HEK293 (cell line): ENCODE measurements at regions not wholly inside any gene's neighbourhood (a gene's known extent, or its start where the extent isn't known, plus 50 kb on each side); places are given as distances from the start of the nearest gene placed in this dataset.

Experiments used
- BCL11A ChIP-seq: fragments of 450-650 bp; formaldehyde crosslinking; IDR thresholded peaks from 2 replicates; pipeline ENCODE4 v1.5.1; 2016; ENCODE audit warnings: low read depth, missing biosample characterization, missing genetic modification characterization
- CTCF ChIP-seq: fragments of 450-650 bp; formaldehyde crosslinking; IDR thresholded peaks from 2 replicates; pipeline ENCODE4 v1.5.1; 2016; ENCODE audit warnings: missing biosample characterization, missing genetic modification characterization
- ZNF10 ChIP-seq: fragments of 450-650 bp; formaldehyde crosslinking; IDR thresholded peaks from 2 replicates; pipeline ENCODE4 v1.5.1; 2017; ENCODE audit warnings: missing biosample characterization, missing genetic modification characterization
- ZNF174 ChIP-seq: fragments of 450-650 bp; formaldehyde crosslinking; IDR thresholded peaks from 2 replicates; pipeline ENCODE4 v1.5.0; 2017; ENCODE audit warnings: missing biosample characterization, mild to moderate bottlenecking, missing genetic modification characterization
- ZNF473 ChIP-seq: fragments of 450-650 bp; formaldehyde crosslinking; IDR thresholded peaks from 2 replicates; pipeline ENCODE4 v1.5.1; 2017; ENCODE audit warnings: missing biosample characterization, missing genetic modification characterization
- ZNF610 ChIP-seq: fragments of 450-650 bp; formaldehyde crosslinking; IDR thresholded peaks from 2 replicates; pipeline ENCODE4 v1.5.1; 2016; ENCODE audit warnings: missing biosample characterization, missing genetic modification characterization, borderline replicate concordance
- ZNF626 ChIP-seq: fragments of 450-650 bp; sonication (Bioruptor Pico); formaldehyde crosslinking; IDR thresholded peaks from 2 replicates; pipeline ENCODE4 v1.5.1; 2018; ENCODE audit warnings: missing biosample characterization, missing genetic modification characterization, inconsistent platforms
- ZNF664 ChIP-seq: fragments of 450-650 bp; formaldehyde crosslinking; IDR thresholded peaks from 2 replicates; pipeline ENCODE4 v1.5.1; 2016; ENCODE audit warnings: missing biosample characterization, missing genetic modification characterization
- ZNF830 ChIP-seq: fragments of 450-650 bp; IDR thresholded peaks from 2 replicates; pipeline ENCODE4 v1.5.0; 2018; ENCODE audit warnings: missing biosample characterization, missing genetic modification characterization, low read depth, mild to moderate bottlenecking, moderate library complexity

DNA sequence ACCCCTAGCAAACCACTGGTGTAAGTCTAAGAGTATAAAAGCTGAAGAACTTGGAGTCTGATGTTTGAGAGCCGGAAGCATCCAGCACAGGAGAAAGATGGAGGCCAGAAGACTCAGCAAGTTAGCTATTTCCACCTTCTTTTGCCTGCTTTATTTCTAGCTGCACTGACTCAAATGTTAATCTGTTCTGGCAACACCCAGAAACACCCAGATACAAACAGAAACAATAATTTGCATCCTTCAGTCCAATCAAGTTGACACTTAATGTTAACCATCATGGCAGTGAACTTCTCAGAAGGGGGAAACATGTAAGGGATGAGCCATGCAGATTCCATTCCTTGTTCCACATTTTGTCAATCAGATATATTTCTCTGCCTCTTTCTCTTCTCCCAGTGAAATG, 101.8 kb upstream of the FERD3L start:
- no peak for TF ChIP-seq ZNF830 (tag by site-specific recombination)
- no peak for TF ChIP-seq CTCF (tag by site-specific recombination)
- no peak for TF ChIP-seq BCL11A (tag by site-specific recombination)
- TF ChIP-seq ZNF664 (tag by site-specific recombination), result no peak
- TF ChIP-seq ZNF626 (tag by site-specific recombination), result no peak
- no peak for TF ChIP-seq ZNF174 (tag by site-specific recombination)
- no peak for TF ChIP-seq ZNF610 (tag by site-specific recombination)
- no peak for TF ChIP-seq ZNF473 (tag by site-specific recombination)
- no peak for TF ChIP-seq ZNF10 (tag by site-specific recombination)
